T-helper 17 cell (primary cell): ENCODE measurements at regions not wholly inside any gene's neighbourhood (a gene's known extent, or its start where the extent isn't known, plus 50 kb on each side); places are given as distances from the start of the nearest gene placed in this dataset.

ENCODE experiments used
- ATAC-seq: fragments of 150-1000 bp; cut with Tn5 transposase; 2 replicates; pipeline ENCODE4 v1.10.0; 2021; ENCODE audit warnings: mild to moderate bottlenecking, moderate library complexity
- DNase-seq, 3 donors: peaks; one replicate each; pipeline versions ENCODE4 v3.0.0 to v3.0.0-alpha.2; 2020 to 2021
- H3K9me3 ChIP-seq: one replicate; pipeline ENCODE4 v1.7.0; 2013; ENCODE audit warnings: low read length, mild to moderate bottlenecking; ENCODE audit not compliant: control insufficient read depth, poor library complexity, severe bottlenecking
- H3K27ac Mint-ChIP-seq: one replicate; pipeline ENCODE4 v1.8.0; 2022; ENCODE audit warnings: mild to moderate bottlenecking, moderate library complexity, mixed read lengths
- H3K27me3 Mint-ChIP-seq: one replicate; pipeline ENCODE4 v1.8.0; 2022; ENCODE audit warnings: mixed read lengths
- H3K36me3 Mint-ChIP-seq: one replicate; pipeline ENCODE4 v1.8.0; 2022; ENCODE audit warnings: low read depth, mixed read lengths
- H3K4me1 Mint-ChIP-seq: one replicate; pipeline ENCODE4 v1.8.0; 2022; ENCODE audit warnings: mild to moderate bottlenecking, mixed read lengths
- H3K4me3 Mint-ChIP-seq: one replicate; pipeline ENCODE4 v1.8.0; 2022; ENCODE audit warnings: mild to moderate bottlenecking, moderate library complexity, mixed read lengths

DNA sequence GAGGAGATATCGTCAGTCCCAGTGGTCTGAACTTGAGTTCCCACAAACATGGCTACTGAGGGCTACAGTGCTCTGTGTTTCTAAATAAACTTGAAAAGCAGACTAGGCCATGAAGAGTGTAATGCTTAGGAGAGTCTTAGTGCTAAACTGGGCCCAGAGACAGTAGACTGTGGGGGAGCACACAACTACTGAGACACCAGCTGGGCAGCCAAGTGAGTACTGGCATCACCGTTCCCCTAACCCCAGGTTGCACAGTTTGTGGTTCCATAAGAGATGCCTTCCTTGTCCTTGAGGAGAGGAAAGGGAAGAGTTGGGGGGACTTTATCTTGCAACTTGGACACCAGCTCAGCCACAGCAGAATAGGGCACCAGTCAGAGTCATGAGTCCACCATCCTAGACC is 172.1 kb upstream of the DMRTA1 start:
- ATAC-seq (no peak), DNase-seq (no peak)
- Mint-ChIP-seq H3K4me3 (peak overlapping the region; percentile 7), H3K27ac (no peak overlapping the region), H3K36me3 (no peaks in the 10 kb centered on the region), H3K4me1 (no peaks in the 10 kb centered on the region), H3K27me3 (no peaks in the 10 kb centered on the region)
- H3K9me3 ChIP-seq, result no peaks in the 10 kb centered on the region

DNA sequence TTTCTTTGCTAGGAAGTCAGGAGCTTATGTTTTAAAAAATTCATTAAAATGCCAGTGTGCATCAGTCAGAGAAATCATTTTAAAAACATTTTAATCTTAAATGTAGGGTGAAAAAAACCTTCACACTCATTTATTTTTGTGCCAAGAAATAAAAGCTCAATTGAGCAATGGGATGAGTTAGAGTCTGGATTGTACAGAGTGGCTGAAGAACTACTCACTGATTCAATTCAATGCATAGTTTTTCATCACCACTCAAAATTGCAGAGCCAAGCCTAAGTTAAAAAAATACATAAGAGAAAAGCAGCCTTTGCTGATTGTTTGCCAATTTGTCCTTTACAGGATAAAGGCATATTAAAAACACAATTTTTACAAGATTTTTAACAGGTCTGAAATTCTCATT is 168.2 kb upstream of the DMRTA1 start:
- no peaks in the 10 kb centered on the region for H3K4me1 Mint-ChIP-seq
- H3K9me3 ChIP-seq, result no peaks in the 10 kb centered on the region
- no peak for ATAC-seq
- H3K4me3 Mint-ChIP-seq, result no peak overlapping the region
- H3K27ac Mint-ChIP-seq, result no peak overlapping the region
- no peaks in the 10 kb centered on the region for H3K27me3 Mint-ChIP-seq
- no peaks in the 10 kb centered on the region for H3K36me3 Mint-ChIP-seq
- no peak for DNase-seq

DNA sequence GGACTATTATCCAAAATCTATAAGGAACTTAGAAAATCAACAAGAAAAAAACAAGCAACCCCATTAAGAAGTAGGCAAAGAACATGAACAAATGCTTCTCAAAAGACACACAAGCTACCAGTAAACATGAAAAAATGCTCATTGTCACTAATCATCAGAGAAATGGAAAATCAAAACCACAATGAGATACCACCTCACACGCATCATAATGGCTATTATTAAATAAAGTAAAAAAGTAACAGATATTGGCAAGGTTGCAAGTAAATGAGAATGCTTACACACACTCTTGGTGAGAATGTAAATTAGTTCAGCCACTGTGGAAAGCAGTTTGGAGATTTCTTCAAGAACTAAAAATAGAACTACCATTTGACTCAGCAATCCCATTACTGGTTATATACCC is 167.0 kb upstream of the DMRTA1 start:
- H3K36me3 Mint-ChIP-seq, result no peaks in the 10 kb centered on the region
- no peak overlapping the region for H3K27ac Mint-ChIP-seq
- DNase-seq, result no peak
- ATAC-seq, result no peak
- H3K9me3 ChIP-seq, result no peaks in the 10 kb centered on the region
- H3K4me3 Mint-ChIP-seq, result no peak overlapping the region
- H3K27me3 Mint-ChIP-seq, result no peaks in the 10 kb centered on the region
- H3K4me1 Mint-ChIP-seq, result no peaks in the 10 kb centered on the region

DNA sequence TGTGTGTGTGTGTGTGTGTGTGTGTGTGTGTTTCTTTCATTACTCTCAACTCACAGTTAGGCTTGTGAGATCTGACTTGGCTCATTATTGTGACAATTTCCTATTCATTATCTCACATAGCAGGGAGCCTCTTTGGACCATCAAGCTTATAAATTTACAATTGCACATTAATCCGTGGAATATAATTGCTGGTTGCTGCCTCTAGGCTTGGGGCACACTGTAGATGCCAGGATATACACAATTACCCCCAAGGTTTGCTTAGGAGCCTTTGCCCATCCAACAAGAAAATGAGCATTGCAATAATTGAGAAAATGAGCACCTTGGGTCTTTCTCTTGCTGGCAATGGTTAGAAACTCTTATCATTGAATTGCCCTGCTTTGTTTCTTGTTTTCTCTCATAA is 161.6 kb upstream of the DMRTA1 start:
- Mint-ChIP-seq H3K4me3 (no peak overlapping the region), H3K4me1 (no peaks in the 10 kb centered on the region), H3K27me3 (peaks cover 15% of the 10 kb centered on the region), H3K36me3 (no peaks in the 10 kb centered on the region), H3K27ac (no peak overlapping the region)
- H3K9me3 ChIP-seq, result no peaks in the 10 kb centered on the region
- no peak for ATAC-seq
- no peak for DNase-seq

DNA sequence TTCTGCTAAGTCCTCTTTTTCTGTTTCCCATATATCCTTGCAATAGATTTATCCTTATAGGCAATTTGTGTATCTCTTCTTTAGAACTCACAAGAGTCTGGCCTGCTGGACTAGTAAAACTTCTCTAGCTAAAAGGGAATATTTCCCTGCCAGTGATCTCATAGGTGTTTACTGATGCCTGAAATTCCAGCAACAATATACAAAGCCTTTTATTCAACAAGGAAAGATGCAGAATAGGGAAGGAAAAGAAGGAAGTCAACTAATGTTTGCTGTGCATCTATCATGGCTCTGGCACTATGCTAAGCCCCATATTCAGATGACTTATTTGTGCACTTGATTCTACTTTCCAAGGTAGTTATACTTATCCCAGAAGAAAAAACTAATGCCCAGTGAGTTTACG is 160.0 kb upstream of the DMRTA1 start:
- no peaks in the 10 kb centered on the region for H3K4me1 Mint-ChIP-seq
- DNase-seq, result no peak
- no peak overlapping the region for H3K4me3 Mint-ChIP-seq
- H3K27ac Mint-ChIP-seq, result no peak overlapping the region
- ATAC-seq, result no peak
- H3K9me3 ChIP-seq, result no peaks in the 10 kb centered on the region
- H3K36me3 Mint-ChIP-seq, result no peaks in the 10 kb centered on the region
- H3K27me3 Mint-ChIP-seq, result peaks cover 20% of the 10 kb centered on the region

DNA sequence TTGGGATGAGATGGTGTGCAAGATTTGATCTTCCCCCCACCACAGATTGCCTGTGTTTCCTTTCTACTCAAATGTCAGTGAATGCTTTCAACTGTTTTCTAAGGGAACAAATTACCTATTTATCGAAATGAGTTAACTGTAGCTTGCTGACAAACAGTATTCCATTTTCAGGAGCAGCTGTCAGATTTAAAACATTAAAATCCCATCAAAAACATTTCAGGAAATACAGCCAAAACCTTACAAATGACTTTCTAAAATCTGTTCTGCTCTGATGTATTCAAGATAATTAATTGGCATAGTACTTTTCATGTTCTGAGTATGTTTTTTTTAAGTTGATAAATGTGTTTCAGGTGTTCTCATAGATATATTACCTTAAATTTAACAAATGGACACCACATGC is 158.0 kb upstream of the DMRTA1 start:
- Mint-ChIP-seq H3K36me3 (no peaks in the 10 kb centered on the region), H3K4me1 (no peaks in the 10 kb centered on the region), H3K27me3 (peaks cover 21% of the 10 kb centered on the region), H3K4me3 (no peak overlapping the region), H3K27ac (no peak overlapping the region)
- no peaks in the 10 kb centered on the region for H3K9me3 ChIP-seq
- ATAC-seq (no peak), DNase-seq (no peak)

DNA sequence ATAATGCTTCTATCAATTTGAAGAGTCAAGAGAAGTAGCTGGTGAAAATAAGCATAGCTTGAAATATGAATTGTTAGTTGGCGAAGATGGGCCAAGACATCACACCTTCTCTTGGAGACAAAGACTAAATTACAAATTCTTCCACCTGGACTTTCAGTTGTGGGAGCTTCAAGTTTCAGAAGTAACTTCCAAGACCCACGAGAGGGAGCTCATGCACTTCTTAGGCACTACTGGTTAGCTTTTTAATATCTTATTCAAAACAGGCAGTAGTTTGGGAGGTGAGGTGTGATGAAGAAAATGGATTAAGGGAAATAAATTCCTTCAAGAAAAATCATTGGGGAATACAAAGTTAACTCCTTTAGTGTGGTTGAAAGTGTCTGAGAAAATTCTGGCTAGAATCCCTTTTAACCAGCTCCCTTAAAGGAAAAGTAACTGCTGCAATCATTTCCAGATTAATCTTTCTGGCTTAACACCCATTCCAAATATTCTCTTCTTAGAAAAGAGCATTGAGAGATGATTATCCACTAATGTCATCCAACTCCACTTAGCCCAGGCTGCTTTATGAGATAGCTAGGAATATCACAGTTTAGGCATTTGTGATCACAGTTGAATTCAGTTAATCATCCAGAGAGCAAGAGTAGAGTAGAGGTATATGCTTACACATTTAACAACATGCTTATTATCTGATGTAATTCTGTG is 139.5 kb upstream of the DMRTA1 start:
- Mint-ChIP-seq H3K36me3 (no peaks in the 10 kb centered on the region), H3K27me3 (peaks cover 18% of the 10 kb centered on the region), H3K27ac (no peak overlapping the region), H3K4me1 (no peaks in the 10 kb centered on the region), H3K4me3 (no peak overlapping the region)
- no peak for ATAC-seq
- H3K9me3 ChIP-seq, result no peaks in the 10 kb centered on the region
- DNase-seq, result no peak

DNA sequence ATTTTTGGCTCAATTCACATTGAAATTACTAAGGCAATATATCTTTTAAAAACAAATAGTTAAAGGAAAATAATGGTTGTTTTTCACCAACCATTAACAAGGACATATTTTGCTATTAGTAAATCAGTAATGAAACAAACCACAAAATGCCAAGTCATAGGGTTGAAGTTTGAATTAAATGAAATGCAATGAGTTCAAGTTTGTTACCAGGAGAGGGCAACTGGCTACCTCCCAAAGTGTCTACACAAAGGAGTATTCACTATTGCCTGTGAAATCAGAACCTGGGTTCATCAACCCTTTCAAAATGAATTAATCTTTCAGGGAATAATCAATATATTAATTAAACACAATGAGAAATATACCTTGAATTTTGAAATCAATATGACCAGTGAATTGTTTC is 138.4 kb upstream of the DMRTA1 start:
- no peak overlapping the region for H3K27ac Mint-ChIP-seq
- peaks cover 18% of the 10 kb centered on the region for H3K27me3 Mint-ChIP-seq
- H3K9me3 ChIP-seq, result no peaks in the 10 kb centered on the region
- ATAC-seq, result no peak
- no peaks in the 10 kb centered on the region for H3K4me1 Mint-ChIP-seq
- H3K4me3 Mint-ChIP-seq, result no peak overlapping the region
- no peaks in the 10 kb centered on the region for H3K36me3 Mint-ChIP-seq
- DNase-seq, result no peak

DNA sequence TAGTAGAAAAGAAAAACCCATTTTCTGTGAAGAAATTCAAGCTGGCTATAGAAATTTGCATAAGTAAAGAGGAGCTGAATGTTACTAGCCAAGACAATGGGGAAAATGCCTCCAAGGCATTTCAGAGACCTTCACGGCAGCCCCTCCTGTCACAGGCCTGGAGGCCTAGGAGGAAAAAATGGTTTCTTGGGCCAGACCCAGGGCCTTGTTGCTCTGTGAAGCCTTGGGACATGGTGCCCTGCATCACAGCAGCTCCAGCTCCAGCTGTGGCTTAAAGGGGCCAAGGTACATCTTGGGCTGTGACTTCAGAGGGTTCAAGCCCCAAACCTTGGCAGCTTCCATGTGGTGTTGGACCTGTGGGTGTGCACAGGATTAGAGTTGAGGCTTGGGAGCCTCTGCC is 130.0 kb upstream of the DMRTA1 start:
- DNase-seq, result no peak
- Mint-ChIP-seq H3K27ac (no peak overlapping the region), H3K36me3 (no peaks in the 10 kb centered on the region), H3K27me3 (no peaks in the 10 kb centered on the region), H3K4me3 (no peak overlapping the region), H3K4me1 (no peaks in the 10 kb centered on the region)
- ATAC-seq, result no peak
- H3K9me3 ChIP-seq, result no peaks in the 10 kb centered on the region

DNA sequence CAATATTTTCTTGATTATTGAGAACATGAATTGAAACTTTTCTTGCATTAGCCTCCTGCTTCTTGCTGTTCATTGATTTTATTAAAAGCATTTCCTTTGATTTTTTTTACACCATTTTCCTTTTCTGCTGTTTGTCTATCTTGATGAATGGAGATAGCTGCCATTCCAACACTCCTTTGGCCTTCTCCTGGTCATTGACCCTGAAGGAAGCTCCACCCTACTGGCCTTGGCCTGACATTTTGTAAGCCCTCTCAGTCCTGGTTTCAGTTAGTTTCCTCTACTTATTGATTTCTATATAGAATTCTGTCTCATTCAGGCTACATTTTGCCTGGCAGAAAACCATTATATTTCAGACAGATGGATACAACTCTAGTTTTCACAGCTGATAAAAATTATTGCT is 115.1 kb upstream of the DMRTA1 start:
- no peaks in the 10 kb centered on the region for H3K4me1 Mint-ChIP-seq
- no peak overlapping the region for H3K27ac Mint-ChIP-seq
- H3K9me3 ChIP-seq, result no peaks in the 10 kb centered on the region
- no peak overlapping the region for H3K4me3 Mint-ChIP-seq
- no peaks in the 10 kb centered on the region for H3K27me3 Mint-ChIP-seq
- no peak for ATAC-seq
- no peak for DNase-seq
- H3K36me3 Mint-ChIP-seq, result no peaks in the 10 kb centered on the region

DNA sequence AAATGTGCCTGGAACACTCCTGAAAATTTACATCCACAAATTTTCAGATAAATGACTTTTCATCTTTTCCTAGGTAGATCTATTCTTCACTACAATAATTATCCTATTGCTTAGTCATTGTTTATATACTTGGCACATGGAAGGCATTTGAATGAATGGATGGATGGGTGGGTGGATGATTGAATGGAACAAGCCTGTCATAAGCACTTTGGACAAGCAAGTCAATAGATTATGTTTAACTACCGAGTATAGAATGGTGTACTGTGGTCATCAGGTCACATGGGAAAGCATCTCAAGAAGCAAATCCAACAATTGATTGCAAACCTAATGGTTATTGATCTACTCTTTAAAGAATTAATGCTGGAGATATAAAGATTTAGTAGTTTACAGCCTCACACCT is 114.4 kb upstream of the DMRTA1 start:
- DNase-seq, result no peak
- H3K4me1 Mint-ChIP-seq, result no peaks in the 10 kb centered on the region
- no peaks in the 10 kb centered on the region for H3K36me3 Mint-ChIP-seq
- H3K4me3 Mint-ChIP-seq, result no peak overlapping the region
- H3K9me3 ChIP-seq, result no peaks in the 10 kb centered on the region
- H3K27ac Mint-ChIP-seq, result no peak overlapping the region
- no peak for ATAC-seq
- H3K27me3 Mint-ChIP-seq, result no peaks in the 10 kb centered on the region

DNA sequence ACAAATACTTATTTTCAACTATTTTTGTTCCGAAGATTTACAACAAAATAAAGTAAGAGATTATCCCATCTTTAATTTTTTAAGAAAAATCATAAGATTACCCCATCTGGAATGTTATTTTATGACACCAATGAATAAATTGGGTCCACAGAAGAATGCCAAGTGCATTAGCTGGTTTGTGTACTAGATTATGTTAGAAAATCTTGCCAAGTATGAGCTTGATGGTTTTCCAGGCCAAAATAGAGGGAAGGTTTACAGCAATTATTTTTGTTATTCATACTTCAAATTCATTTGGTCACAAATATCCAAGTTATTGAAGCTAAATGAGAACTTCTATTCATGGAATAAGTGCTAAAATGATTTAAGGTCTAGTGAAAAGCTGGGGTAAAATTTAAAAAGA is 109.4 kb upstream of the DMRTA1 start:
- H3K27me3 Mint-ChIP-seq, result no peaks in the 10 kb centered on the region

DNA sequence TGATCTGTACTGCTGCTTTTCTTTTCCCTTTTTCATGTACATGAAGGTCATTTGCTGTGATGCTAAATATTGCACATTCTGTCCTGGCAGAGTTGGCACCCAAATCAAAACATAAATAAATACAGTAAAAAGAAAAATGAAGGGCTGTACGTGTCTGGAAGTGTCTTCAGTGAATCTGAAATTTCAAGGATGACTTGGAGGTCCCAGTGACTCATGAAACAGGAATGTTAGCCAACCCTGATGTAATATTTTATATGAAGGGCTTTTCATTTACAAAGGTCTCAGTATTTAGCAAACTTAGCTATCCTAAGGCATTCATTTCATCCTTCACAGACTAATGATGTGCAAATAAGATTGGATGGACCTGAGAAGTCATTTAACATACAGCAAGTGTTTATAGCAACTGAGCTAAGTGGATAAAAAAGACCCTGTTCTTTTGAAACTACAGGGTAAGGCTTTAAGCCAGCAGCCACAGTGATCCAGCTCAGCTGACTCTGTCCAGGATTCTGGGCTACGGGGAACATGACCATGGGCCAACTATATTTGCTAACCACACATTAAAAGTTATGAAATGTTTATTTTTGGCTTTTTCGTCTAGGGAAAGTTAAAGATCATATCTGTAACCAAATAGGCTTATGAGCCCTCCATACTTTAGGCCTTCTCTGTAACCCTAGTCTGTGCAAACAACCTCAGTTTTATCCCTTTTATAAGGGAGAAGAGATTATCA is 104.0 kb upstream of the DMRTA1 start:
- no peaks in the 10 kb centered on the region for H3K4me1 Mint-ChIP-seq
- H3K9me3 ChIP-seq, result no peaks in the 10 kb centered on the region
- H3K4me3 Mint-ChIP-seq, result no peak overlapping the region
- no peaks in the 10 kb centered on the region for H3K36me3 Mint-ChIP-seq
- H3K27ac Mint-ChIP-seq, result no peak overlapping the region
- H3K27me3 Mint-ChIP-seq, result peaks cover 4% of the 10 kb centered on the region
- ATAC-seq (no peak), DNase-seq (no peak)

More for the DNA sequence above, 109.4 kb upstream of the DMRTA1 start:
- H3K4me1 Mint-ChIP-seq, result no peaks in the 10 kb centered on the region
- no peak overlapping the region for H3K4me3 Mint-ChIP-seq
- no peaks in the 10 kb centered on the region for H3K36me3 Mint-ChIP-seq
- H3K9me3 ChIP-seq, result no peaks in the 10 kb centered on the region
- H3K27ac Mint-ChIP-seq, result no peak overlapping the region
- DNase-seq (no peak), ATAC-seq (no peak)

DNA sequence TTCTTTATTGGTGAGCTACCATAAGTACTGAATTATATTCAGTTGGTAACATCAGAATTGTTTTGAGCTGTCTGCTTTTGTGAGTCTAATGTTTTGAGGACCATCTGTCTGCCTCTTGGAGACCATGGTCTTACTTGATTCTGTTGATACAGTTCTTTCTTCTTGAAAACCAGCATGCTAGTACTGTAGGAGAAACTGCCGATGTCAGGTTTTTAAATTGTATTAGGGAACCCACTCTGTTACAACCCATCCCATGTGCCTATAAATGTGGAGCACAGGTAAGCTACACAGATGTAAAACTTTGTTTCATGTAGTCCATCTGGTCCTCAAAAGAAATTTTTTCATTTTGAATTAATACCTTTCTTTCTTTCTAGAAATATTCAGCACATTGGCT is 103.4 kb upstream of the DMRTA1 start:
- Mint-ChIP-seq H3K4me1 (no peaks in the 10 kb centered on the region), H3K27me3 (peaks cover 4% of the 10 kb centered on the region), H3K4me3 (no peak overlapping the region), H3K27ac (no peak overlapping the region), H3K36me3 (no peaks in the 10 kb centered on the region)
- ATAC-seq, result no peak
- no peak for DNase-seq
- H3K9me3 ChIP-seq, result no peaks in the 10 kb centered on the region
